ENCODE measurements at regions not wholly inside any gene's neighbourhood (a gene's known extent, or its start where the extent isn't known, plus 50 kb on each side); places are given as distances from the start of the nearest gene placed in this dataset.

DNA sequence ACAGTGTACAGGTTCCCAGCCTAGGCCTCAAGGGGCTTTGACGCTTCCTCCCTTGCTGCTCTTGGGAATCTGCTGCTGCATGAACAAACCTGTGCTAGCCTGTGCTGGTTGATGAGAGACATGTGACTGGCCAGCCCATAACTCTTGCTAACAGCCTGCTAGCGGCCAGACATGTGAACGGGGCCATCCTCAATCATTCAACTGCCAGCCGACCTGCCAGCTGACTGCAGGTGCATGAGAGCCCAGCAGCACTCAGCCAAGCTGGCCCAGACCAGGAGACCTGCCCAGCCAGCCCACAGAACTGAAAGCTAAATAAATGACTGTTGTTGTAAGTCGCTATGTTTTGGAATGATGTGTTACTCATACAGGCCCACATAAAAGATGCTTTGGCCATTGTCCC lies 82.4 kb upstream of the DLG1 start:
- DNase-seq (ENCODE audit: low spot score): no peak
- 94% methylated on average over 5 of the region's 5 CpGs for WGBS

GRCh38 chr3:197378985-197379718 lies 80.7 kb upstream of the DLG1 start:
- Histone ChIP-seq H3K4me1 (ENCODE audit: control insufficient read depth in 4 of 4, insufficient read depth in 4 of 4, low read length in 3 of 4) (peaks cover 2 to 9% (median 7%) of the 10 kb centered on the region in 4 donors), H3K36me3 (ENCODE audit: control insufficient read depth in 4 of 4, insufficient read depth in 3 of 4, low read depth in 1 of 4, low read length in 3 of 4) (no peaks in the 10 kb centered on the region), H3K9me3 (ENCODE audit: control insufficient read depth in 4 of 4, low read length in 3 of 4) (no peaks in the 10 kb centered on the region), H3K27ac (ENCODE audit: low read depth in 1 of 2, low read length in 2 of 2) (no peak overlapping the region), H3K27me3 (ENCODE audit: control insufficient read depth in 4 of 4, insufficient read depth in 4 of 4, low read length in 3 of 4) (peaks cover 0 to under 1% (median 0%) of the 10 kb centered on the region in 4 donors), H3K4me3 (ENCODE audit: low read depth in 1 of 3, low read length in 3 of 3) (no peak overlapping the region), H3K9ac (ENCODE audit: low read depth in 1 of 2, low read length in 2 of 2) (no peak overlapping the region)
- TF ChIP-seq SP1 (IDR thresholded peaks at IDR 0.05) (no peak), RAD21 (IDR thresholded peaks at IDR 0.05) (no peak), JUND (IDR thresholded peaks at IDR 0.05) (no peak), HNF4A (conservative IDR thresholded peaks at IDR 0.05) (no peak), REST (IDR thresholded peaks at IDR 0.05) (no peak), YY1 (IDR thresholded peaks at IDR 0.05) (no peak), FOXA1 (IDR thresholded peaks at IDR 0.05) (no peak), GABPA (IDR thresholded peaks at IDR 0.05 in 1 of 2, conservative IDR thresholded peaks at IDR 0.05 in 1 of 2) (no peak), NR2F2 (IDR thresholded peaks at IDR 0.05) (no peak), FOXA2 (IDR thresholded peaks at IDR 0.05) (no peak), TAF1 (conservative IDR thresholded peaks at IDR 0.05) (no peak), RXRA (IDR thresholded peaks at IDR 0.05) (no peak)
- TF ChIP-seq, protein P1, sequence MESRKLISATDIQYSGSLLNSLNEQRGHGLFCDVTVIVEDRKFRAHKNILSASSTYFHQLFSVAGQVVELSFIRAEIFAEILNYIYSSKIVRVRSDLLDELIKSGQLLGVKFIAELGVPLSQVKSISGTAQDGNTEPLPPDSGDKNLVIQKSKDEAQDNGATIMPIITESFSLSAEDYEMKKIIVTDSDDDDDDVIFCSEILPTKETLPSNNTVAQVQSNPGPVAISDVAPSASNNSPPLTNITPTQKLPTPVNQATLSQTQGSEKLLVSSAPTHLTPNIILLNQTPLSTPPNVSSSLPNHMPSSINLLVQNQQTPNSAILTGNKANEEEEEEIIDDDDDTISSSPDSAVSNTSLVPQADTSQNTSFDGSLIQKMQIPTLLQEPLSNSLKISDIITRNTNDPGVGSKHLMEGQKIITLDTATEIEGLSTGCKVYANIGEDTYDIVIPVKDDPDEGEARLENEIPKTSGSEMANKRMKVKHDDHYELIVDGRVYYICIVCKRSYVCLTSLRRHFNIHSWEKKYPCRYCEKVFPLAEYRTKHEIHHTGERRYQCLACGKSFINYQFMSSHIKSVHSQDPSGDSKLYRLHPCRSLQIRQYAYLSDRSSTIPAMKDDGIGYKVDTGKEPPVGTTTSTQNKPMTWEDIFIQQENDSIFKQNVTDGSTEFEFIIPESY (IDR thresholded peaks at IDR 0.05): no peak
- TF ChIP-seq, protein P2, sequence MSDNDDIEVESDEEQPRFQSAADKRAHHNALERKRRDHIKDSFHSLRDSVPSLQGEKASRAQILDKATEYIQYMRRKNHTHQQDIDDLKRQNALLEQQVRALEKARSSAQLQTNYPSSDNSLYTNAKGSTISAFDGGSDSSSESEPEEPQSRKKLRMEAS (IDR thresholded peaks at IDR 0.05): no peak
- TF ChIP-seq, protein P3, sequence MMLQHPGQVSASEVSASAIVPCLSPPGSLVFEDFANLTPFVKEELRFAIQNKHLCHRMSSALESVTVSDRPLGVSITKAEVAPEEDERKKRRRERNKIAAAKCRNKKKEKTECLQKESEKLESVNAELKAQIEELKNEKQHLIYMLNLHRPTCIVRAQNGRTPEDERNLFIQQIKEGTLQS (IDR thresholded peaks at IDR 0.05): no peak
- TF ChIP-seq, protein P4, sequence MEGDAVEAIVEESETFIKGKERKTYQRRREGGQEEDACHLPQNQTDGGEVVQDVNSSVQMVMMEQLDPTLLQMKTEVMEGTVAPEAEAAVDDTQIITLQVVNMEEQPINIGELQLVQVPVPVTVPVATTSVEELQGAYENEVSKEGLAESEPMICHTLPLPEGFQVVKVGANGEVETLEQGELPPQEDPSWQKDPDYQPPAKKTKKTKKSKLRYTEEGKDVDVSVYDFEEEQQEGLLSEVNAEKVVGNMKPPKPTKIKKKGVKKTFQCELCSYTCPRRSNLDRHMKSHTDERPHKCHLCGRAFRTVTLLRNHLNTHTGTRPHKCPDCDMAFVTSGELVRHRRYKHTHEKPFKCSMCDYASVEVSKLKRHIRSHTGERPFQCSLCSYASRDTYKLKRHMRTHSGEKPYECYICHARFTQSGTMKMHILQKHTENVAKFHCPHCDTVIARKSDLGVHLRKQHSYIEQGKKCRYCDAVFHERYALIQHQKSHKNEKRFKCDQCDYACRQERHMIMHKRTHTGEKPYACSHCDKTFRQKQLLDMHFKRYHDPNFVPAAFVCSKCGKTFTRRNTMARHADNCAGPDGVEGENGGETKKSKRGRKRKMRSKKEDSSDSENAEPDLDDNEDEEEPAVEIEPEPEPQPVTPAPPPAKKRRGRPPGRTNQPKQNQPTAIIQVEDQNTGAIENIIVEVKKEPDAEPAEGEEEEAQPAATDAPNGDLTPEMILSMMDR (IDR thresholded peaks at IDR 0.05; ENCODE audit: low read depth, low read length, missing input control): no peak
- WGBS: 90% methylated on average over 22 of the region's 22 CpGs
- DNase-seq (ENCODE audit: low spot score): no peak

More for the DNA sequence above, 82.4 kb upstream of the DLG1 start:
- Histone ChIP-seq H3K27ac (ENCODE audit: low read depth in 1 of 2, low read length in 2 of 2) (no peak overlapping the region), H3K27me3 (ENCODE audit: control insufficient read depth in 4 of 4, insufficient read depth in 4 of 4, low read length in 3 of 4) (no peaks in the 10 kb centered on the region), H3K9me3 (ENCODE audit: control insufficient read depth in 4 of 4, low read length in 3 of 4) (no peaks in the 10 kb centered on the region), H3K4me3 (ENCODE audit: low read depth in 1 of 3, low read length in 3 of 3) (no peak overlapping the region), H3K36me3 (ENCODE audit: control insufficient read depth in 4 of 4, insufficient read depth in 3 of 4, low read depth in 1 of 4, low read length in 3 of 4) (no peaks in the 10 kb centered on the region), H3K4me1 (ENCODE audit: control insufficient read depth in 4 of 4, insufficient read depth in 4 of 4, low read length in 3 of 4) (peaks cover 2 to 9% (median 7%) of the 10 kb centered on the region in 4 donors), H3K9ac (ENCODE audit: low read depth in 1 of 2, low read length in 2 of 2) (no peak overlapping the region)
- no peak for TF ChIP-seq HNF4A (conservative IDR thresholded peaks at IDR 0.05)

Measured in liver (tissue), 8 donors.